CMK (cell line): ENCODE measurements at regions not wholly inside any gene's neighbourhood (a gene's known extent, or its start where the extent isn't known, plus 50 kb on each side); places are given as distances from the start of the nearest gene placed in this dataset.
"Not testable (repeated sequence)": the region's sequence is repeated elsewhere in the genome, so short reads cannot be mapped to it uniquely, and the experiment has no call there.

Experiments used
- DNase-seq: peaks from one replicate; pipeline ENCODE4 v3.0.0-alpha.2; 2010; ENCODE audit warnings: low read depth

- DNase-seq = no peak
These were observed 578.9 kb upstream of the NR5A2 start for GRCh38 chr1:199448646-199449045.

DNA sequence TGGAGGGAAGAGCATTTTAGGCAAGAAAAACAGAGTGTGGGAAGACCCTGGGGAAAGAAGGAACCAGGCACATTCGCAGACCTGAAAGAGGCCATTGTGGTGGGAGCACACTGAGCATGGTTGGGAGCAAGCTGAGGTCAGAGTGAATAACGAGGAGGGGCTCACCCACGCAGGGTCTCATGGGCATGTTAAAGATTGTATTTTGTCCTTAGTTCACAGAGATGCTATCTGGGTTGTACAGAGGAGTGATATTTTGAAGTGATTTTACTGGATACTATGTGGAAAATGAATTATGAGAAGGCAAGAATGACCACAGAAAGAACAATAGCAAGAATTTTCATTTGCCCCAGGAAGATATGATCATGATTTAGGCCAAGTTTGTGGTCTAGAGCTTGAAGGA, 578.3 kb upstream of the NR5A2 start:
- DNase-seq = no peak

DNA sequence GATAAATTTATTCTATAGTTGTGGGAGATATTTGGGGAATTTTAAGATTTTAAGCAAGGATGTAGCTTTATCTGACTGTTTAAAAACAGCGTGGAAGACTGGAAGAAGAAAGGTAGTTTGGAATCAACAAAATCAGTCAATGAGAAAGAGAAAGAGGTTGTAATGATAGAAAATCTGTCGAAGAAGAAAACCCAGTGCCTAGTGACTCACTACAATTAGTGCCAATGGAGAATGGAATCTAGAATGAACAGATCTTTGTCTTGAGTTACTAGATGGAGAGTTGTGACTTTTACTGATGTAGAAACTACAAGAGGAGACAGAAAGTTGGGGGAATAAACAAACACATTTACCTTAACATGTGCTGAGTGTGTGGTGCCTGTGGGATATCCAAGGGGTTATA, 577.8 kb upstream of the NR5A2 start:
- DNase-seq = no peak

GRCh38 chr1:199452627-199453026, 574.9 kb upstream of the NR5A2 start:
- DNase-seq = no peak

GRCh38 chr1:199453723-199454122, 573.8 kb upstream of the NR5A2 start:
- no peak for DNase-seq

- no peak for DNase-seq
These were observed 566.6 kb upstream of the NR5A2 start for GRCh38 chr1:199460933-199461332.

DNA sequence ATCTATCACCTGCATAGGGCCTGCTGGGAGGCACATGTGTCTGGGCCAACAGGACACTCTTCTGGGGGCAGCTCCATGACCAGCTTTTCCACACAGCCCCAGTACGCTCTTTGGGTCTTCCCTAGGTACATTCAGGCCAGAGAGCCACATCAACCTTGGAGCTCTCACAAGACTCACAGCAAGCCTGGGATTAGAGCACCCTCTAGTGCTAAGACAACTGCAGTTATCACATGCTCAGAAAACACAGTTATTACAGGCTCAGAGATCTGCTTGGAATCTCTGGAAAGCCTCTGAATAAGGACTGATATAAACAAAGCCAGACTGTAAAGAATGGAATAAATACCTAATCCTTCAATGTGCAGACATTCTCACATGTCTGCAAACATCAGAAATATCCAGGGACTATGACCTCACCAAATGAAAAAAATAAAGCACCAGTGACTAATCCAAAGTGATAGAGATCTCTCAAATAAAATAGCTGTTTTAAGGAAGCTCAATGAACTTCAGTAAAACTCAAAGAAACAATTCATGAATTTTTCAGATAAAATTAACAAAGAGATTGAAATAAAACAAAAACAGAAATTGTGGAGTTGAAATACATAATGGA, 563.9 kb upstream of the NR5A2 start:
- DNase-seq = no peak

GRCh38 chr1:199466961-199467360, 560.5 kb upstream of the NR5A2 start:
- DNase-seq = no peak

GRCh38 chr1:199472018-199472417, 555.5 kb upstream of the NR5A2 start:
- no peak for DNase-seq

DNA sequence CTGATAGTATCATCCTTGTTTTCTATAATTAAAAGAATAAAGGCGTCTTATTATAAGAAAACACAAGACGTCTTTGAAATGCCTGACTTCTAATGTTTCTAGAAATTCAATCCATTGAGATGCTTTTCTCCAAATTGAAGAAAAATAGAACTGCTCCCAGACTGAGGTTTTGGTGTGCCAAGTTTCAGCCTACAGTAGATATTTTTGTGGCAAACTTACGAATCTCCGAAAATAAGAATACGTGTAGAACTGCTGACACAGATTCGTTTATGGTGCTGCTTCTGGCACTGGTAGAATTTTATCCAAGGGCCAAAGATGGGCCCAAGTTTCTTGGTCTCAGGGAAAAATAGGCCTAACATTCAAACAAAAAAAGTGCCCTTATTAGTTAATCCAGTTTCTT, 554.5 kb upstream of the NR5A2 start:
- DNase-seq = no peak

DNA sequence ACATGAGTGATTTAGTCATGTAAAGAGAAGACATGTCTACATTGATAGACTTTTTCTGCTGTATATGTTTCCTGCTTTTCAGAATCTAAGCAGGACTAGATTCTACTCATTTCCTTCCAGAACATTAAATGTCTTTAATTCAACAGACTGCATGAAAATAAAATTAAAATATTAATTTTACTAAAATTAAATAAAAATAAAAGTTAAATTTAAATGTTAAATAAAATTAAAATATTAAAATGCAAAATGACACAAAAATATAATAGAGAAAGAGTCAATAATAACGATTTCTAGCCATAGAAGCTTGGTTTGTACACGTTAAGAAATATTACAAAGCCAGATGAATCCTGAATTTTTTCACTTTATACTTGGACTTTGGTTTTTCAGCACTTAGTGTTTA, 552.8 kb upstream of the NR5A2 start:
- DNase-seq = no peak

- DNase-seq = no peak
These were observed 545.1 kb upstream of the NR5A2 start for GRCh38 chr1:199482426-199482825.

- DNase-seq = no peak
These were observed 537.9 kb upstream of the NR5A2 start for GRCh38 chr1:199489594-199489993.

GRCh38 chr1:199490769-199491527, 536.6 kb upstream of the NR5A2 start:
- DNase-seq = no peak

GRCh38 chr1:199495432-199495831, 532.1 kb upstream of the NR5A2 start:
- DNase-seq = no peak

DNA sequence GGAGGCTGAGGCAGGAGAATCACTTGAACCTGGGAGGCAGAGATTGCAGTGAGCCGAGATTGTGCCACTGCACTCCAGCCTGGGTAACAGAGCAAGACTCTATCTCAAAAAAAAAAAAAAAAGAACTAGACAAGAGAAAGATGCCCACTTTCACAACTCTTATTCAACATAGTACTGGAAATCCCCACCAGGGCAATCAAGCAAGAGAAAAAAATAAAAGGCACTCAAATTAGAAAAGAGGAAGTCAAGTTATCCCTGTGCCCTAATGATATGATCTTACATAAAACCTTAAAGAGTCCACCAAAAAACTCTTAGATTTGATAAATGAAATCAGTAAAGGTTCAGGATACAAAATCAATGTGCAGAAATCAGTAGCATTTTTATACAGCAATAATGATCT, 528.7 kb upstream of the NR5A2 start:
- not testable (repeated sequence) for DNase-seq

DNA sequence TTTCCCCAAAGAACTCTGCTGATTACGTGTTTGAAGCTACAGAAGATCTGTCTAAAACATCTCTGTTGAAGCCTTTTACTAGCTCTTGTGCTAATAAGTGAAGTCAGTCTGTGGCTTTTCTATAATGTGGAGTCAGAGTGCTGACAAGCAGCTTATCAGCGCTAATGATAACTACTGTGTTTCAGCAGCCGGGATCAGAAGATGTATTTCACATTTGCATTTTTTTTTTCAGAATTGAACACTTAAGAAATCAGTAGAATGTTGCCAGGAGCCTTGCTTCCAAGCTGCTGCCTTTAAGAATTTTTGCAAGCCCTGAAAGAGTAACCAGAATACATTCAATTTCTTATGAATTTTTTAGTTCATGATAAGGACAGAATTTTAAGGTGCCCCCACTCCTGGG, 519.4 kb upstream of the NR5A2 start:
- DNase-seq = no peak

- no peak for DNase-seq
These were observed 518.9 kb upstream of the NR5A2 start for GRCh38 chr1:199508653-199509052.

- no peak for DNase-seq
These were observed 518.1 kb upstream of the NR5A2 start for GRCh38 chr1:199509456-199509855.

DNA sequence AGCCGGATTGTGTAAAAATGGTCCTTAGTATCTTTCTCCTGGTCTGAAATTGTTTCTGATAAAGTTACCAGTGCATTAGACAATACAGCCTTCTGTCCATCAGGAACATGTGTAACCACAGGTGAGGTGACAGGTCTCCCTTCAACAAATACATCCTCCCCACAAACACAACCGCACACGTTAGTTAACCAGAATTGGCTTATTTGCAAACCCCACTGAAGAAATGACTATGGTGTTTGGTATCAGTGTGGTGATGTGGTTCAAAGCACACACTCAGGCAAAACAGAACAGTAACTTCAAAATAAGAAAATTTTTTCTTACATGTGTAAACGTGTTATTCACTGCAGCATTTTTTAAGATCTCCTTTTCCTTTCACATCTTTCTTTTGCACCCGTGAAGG, 517.2 kb upstream of the NR5A2 start:
- DNase-seq = no peak

GRCh38 chr1:199512037-199512710, 515.3 kb upstream of the NR5A2 start:
- DNase-seq = no peak

DNA sequence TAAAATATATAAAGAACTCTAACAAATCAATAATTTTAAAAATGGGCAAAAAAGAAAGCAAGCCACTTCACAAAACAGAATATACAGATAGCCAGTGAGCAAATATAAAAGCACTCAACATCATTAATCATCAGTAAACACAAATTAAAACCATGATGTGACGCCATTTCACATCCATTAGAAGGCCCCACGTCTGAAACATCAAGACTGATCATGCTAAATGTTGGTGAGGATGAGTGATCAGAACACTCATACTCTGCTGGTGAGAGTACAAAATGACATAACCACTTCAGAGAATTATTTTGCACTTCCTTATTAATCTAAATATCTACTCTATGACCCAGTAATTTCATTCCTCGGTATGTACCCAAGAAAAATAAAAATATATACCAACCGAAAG, 512.2 kb upstream of the NR5A2 start:
- DNase-seq = no peak

GRCh38 chr1:199522338-199522737, 505.2 kb upstream of the NR5A2 start:
- DNase-seq = no peak
